HFF-Myc (cell line): ENCODE measurements at regions not wholly inside any gene's neighbourhood (a gene's known extent, or its start where the extent isn't known, plus 50 kb on each side); places are given as distances from the start of the nearest gene placed in this dataset.

Experiments used
- DNase-seq: peaks from one replicate; pipeline ENCODE4 v3.0.0-alpha.2; 2011; ENCODE audit warnings: low read depth; ENCODE audit errors: extremely low read depth
- H3K4me3 ChIP-seq: replicated peaks from 2 replicates; pipeline ENCODE4 v1.5.1; 2011; ENCODE audit warnings: low read depth, mild to moderate bottlenecking, control low read depth, low read length
- CTCF ChIP-seq: IDR thresholded peaks from 2 replicates; pipeline ENCODE4 v1.5.1; 2012; ENCODE audit warnings: mild to moderate bottlenecking, low read depth, low read length, control low read depth; ENCODE audit errors: missing control alignments

GRCh38 chr6:143614235-143614634 lies 63.5 kb upstream of the PHACTR2 start:
- TF ChIP-seq CTCF: no peak
- H3K4me3 ChIP-seq: no peak overlapping the region
- DNase-seq: no peak

GRCh38 chr6:143613749-143614148 lies 64.0 kb upstream of the PHACTR2 start:
- no peak overlapping the region for H3K4me3 ChIP-seq
- DNase-seq: no peak
- TF ChIP-seq CTCF: no peak

GRCh38 chr6:143612186-143612585 lies 65.6 kb upstream of the PHACTR2 start:
- TF ChIP-seq CTCF: no peak
- no peak for DNase-seq
- H3K4me3 ChIP-seq: no peak overlapping the region

- H3K4me3 ChIP-seq: no peak overlapping the region
- no peak for TF ChIP-seq CTCF
- no peak for DNase-seq
Measured at GRCh38 chr6:143611580-143611979, 66.2 kb upstream of the PHACTR2 start.

GRCh38 chr6:143609972-143610371 lies 67.8 kb upstream of the PHACTR2 start:
- no peak for DNase-seq
- H3K4me3 ChIP-seq: no peak overlapping the region
- TF ChIP-seq CTCF: no peak

GRCh38 chr6:143609501-143609900 lies 68.3 kb upstream of the PHACTR2 start:
- no peak overlapping the region for H3K4me3 ChIP-seq
- TF ChIP-seq CTCF: no peak
- DNase-seq: no peak

- TF ChIP-seq CTCF: no peak
- H3K4me3 ChIP-seq: no peak overlapping the region
- DNase-seq: no peak
Measured at GRCh38 chr6:143608906-143609305, 68.9 kb upstream of the PHACTR2 start.
